Rectal smooth muscle tissue (tissue), 1 donor: ENCODE measurements at regions not wholly inside any gene's neighbourhood (a gene's known extent, or its start where the extent isn't known, plus 50 kb on each side); places are given as distances from the start of the nearest gene placed in this dataset.
"Not testable (repeated sequence)": the region's sequence is repeated elsewhere in the genome, so short reads cannot be mapped to it uniquely, and the experiment has no call there.

ENCODE experiments used
- H3K27ac ChIP-seq: one replicate; pipeline ENCODE4 v1.7.0; 2013; ENCODE audit warnings: low read depth, low read length, inconsistent platforms
- H3K27me3 ChIP-seq: one replicate; pipeline ENCODE4 v1.7.0; 2013; ENCODE audit warnings: low read length; ENCODE audit not compliant: control insufficient read depth, insufficient read depth
- H3K36me3 ChIP-seq: one replicate; pipeline ENCODE4 v1.7.0; 2013; ENCODE audit warnings: low read length; ENCODE audit not compliant: control insufficient read depth, insufficient read depth
- H3K4me1 ChIP-seq: one replicate; pipeline ENCODE4 v1.7.0; 2013; ENCODE audit warnings: low read length; ENCODE audit not compliant: control insufficient read depth, insufficient read depth
- H3K4me3 ChIP-seq: one replicate; pipeline ENCODE4 v1.7.0; 2013; ENCODE audit warnings: low read length
- H3K9ac ChIP-seq: one replicate; pipeline ENCODE4 v1.7.0; 2013; ENCODE audit warnings: low read length

- H3K36me3 ChIP-seq: no peaks in the 10 kb centered on the region
- no peak overlapping the region for H3K4me3 ChIP-seq
Measured at GRCh38 chr13:21889651-21890050, 218.8 kb downstream of the FGF9 start.

GRCh38 chr13:21890220-21890619 lies 219.3 kb downstream of the FGF9 start:
- H3K4me3 ChIP-seq, H3K36me3 ChIP-seq, H3K27me3 ChIP-seq, H3K9ac ChIP-seq, H3K27ac ChIP-seq, H3K4me1 ChIP-seq: not testable (repeated sequence)

More at GRCh38 chr13:21889651-21890050, 218.8 kb downstream of the FGF9 start:
- Histone ChIP-seq H3K9ac (no peak overlapping the region), H3K4me1 (no peaks in the 10 kb centered on the region), H3K27ac (no peak overlapping the region), H3K27me3 (no peaks in the 10 kb centered on the region)

- Histone ChIP-seq H3K4me1 (no peaks in the 10 kb centered on the region), H3K36me3 (no peaks in the 10 kb centered on the region), H3K9ac (no peak overlapping the region), H3K27ac (no peak overlapping the region), H3K4me3 (no peak overlapping the region), H3K27me3 (no peaks in the 10 kb centered on the region)
Measured at GRCh38 chr13:21894091-21894490, 223.2 kb downstream of the FGF9 start.

- Histone ChIP-seq H3K4me3 (no peak overlapping the region), H3K36me3 (no peaks in the 10 kb centered on the region), H3K27me3 (no peaks in the 10 kb centered on the region), H3K9ac (no peak overlapping the region), H3K27ac (no peak overlapping the region), H3K4me1 (no peaks in the 10 kb centered on the region)
Measured at GRCh38 chr13:21894703-21895699, 224.1 kb downstream of the FGF9 start.

GRCh38 chr13:21895779-21896178 lies 224.9 kb downstream of the FGF9 start:
- Histone ChIP-seq H3K4me3 (no peak overlapping the region), H3K36me3 (no peaks in the 10 kb centered on the region)

GRCh38 chr13:21897161-21897560 lies 226.3 kb downstream of the FGF9 start:
- H3K27ac ChIP-seq: no peak overlapping the region
- peaks cover 4% of the 10 kb centered on the region for H3K4me1 ChIP-seq
- no peaks in the 10 kb centered on the region for H3K36me3 ChIP-seq
- no peak overlapping the region for H3K9ac ChIP-seq
- no peak overlapping the region for H3K4me3 ChIP-seq
- H3K27me3 ChIP-seq: no peaks in the 10 kb centered on the region

More at GRCh38 chr13:21895779-21896178, 224.9 kb downstream of the FGF9 start:
- H3K27ac ChIP-seq: no peak overlapping the region
- H3K9ac ChIP-seq: no peak overlapping the region
- no peaks in the 10 kb centered on the region for H3K4me1 ChIP-seq
- H3K27me3 ChIP-seq: no peaks in the 10 kb centered on the region

- Histone ChIP-seq H3K27ac (no peak overlapping the region), H3K9ac (no peak overlapping the region), H3K4me3 (no peak overlapping the region), H3K27me3 (no peaks in the 10 kb centered on the region), H3K36me3 (no peaks in the 10 kb centered on the region), H3K4me1 (peaks cover 7% of the 10 kb centered on the region)
Measured at GRCh38 chr13:21898459-21898858, 227.6 kb downstream of the FGF9 start.

- no peak overlapping the region for H3K4me3 ChIP-seq
- no peaks in the 10 kb centered on the region for H3K36me3 ChIP-seq
- H3K9ac ChIP-seq: no peak overlapping the region
- H3K27ac ChIP-seq: no peak overlapping the region
- H3K27me3 ChIP-seq: no peaks in the 10 kb centered on the region
- H3K4me1 ChIP-seq: peaks cover 7% of the 10 kb centered on the region
Measured at GRCh38 chr13:21898945-21899344, 228.1 kb downstream of the FGF9 start.

GRCh38 chr13:21901336-21901735 lies 230.5 kb downstream of the FGF9 start:
- H3K4me1 ChIP-seq: peaks cover 7% of the 10 kb centered on the region
- no peak overlapping the region for H3K9ac ChIP-seq
- H3K4me3 ChIP-seq: no peak overlapping the region
- H3K36me3 ChIP-seq: no peaks in the 10 kb centered on the region
- H3K27ac ChIP-seq: no peak overlapping the region
- no peaks in the 10 kb centered on the region for H3K27me3 ChIP-seq

GRCh38 chr13:21901811-21902708 lies 231.2 kb downstream of the FGF9 start:
- Histone ChIP-seq H3K9ac (no peak overlapping the region), H3K27ac (no peak overlapping the region), H3K4me1 (peaks cover 7% of the 10 kb centered on the region), H3K4me3 (no peak overlapping the region), H3K36me3 (no peaks in the 10 kb centered on the region), H3K27me3 (no peaks in the 10 kb centered on the region)

- no peak overlapping the region for H3K4me3 ChIP-seq
- H3K27ac ChIP-seq: no peak overlapping the region
- no peak overlapping the region for H3K9ac ChIP-seq
- no peaks in the 10 kb centered on the region for H3K27me3 ChIP-seq
- peaks cover 7% of the 10 kb centered on the region for H3K4me1 ChIP-seq
- H3K36me3 ChIP-seq: no peaks in the 10 kb centered on the region
Measured at GRCh38 chr13:21902709-21903098, 231.8 kb downstream of the FGF9 start.

GRCh38 chr13:21905486-21905885 lies 234.6 kb downstream of the FGF9 start:
- H3K4me1 ChIP-seq: peaks cover 7% of the 10 kb centered on the region
- H3K4me3 ChIP-seq: no peak overlapping the region
- no peaks in the 10 kb centered on the region for H3K27me3 ChIP-seq
- H3K36me3 ChIP-seq: no peaks in the 10 kb centered on the region
- no peak overlapping the region for H3K27ac ChIP-seq
- H3K9ac ChIP-seq: no peak overlapping the region
